Left cardiac atrium (tissue), 4 donors: ENCODE measurements at regions not wholly inside any gene's neighbourhood (a gene's known extent, or its start where the extent isn't known, plus 50 kb on each side); places are given as distances from the start of the nearest gene placed in this dataset.
"Not testable (repeated sequence)": the region's sequence is repeated elsewhere in the genome, so short reads cannot be mapped to it uniquely, and the experiment has no call there.

Experiments used
- ATAC-seq, 2 donors: fragments of 200-7000 bp; cut with Tn5 transposase; one replicate each; pipeline ENCODE4 v1.9.1; 2020; ENCODE audit warnings: mild to moderate bottlenecking in 2 of 2, moderate library complexity in 2 of 2
- DNase-seq: peaks from one replicate; pipeline ENCODE4 v3.0.0-alpha.2; 2020
- intact Hi-C, 2 donors: fragments of 100-400 bp; cut with DNase I; formaldehyde crosslinking; loops; one replicate each; pipeline versions ENCODE4 v1.14.1 to v1.15.1; 2022 to 2023
- donor health status: DM: no; HTN: yes; CAD: no.
- donor health status: DM: no; HTN: yes; CAD: no; lungs with severe emphysema.
- donor health status: DM: yes; HTN: yes; CAD: no.
- donor health status: Dilated cardiomyopathy.

GRCh38 chr5:143648696-143649095, 163.3 kb upstream of the HMHB1 start:
- DNase-seq: no peak
- intact Hi-C loops: loop anchor here in 1 of 2 donors (10.0 kb wide), 1 partner anchor 176 kb away; no protein-coding TSS in a partner anchor

DNA sequence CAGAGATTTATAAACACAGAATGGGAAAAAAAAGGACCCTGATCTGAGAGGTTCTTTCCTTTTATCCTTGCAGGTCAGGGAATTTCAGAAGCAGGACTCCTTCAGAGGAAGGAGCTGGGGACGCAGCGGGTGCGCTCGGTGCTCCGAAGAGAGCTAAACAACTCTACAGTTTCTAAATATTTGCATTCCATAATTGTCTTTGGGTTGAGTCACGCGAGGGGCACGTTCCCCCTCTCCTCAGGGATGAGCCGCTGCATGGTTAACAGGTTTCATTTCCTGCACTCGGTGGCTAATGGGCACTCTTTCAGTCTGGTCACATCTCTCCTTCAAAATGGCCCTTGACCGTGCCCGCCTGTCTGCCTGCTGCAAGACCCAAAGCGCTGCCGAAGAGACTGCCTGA, 165.0 kb upstream of the HMHB1 start:
- intact Hi-C loops: loop anchor here in 1 of 2 donors (10.0 kb wide), 1 partner anchor 178 kb away; no protein-coding TSS in a partner anchor
- ATAC-seq (no peak), DNase-seq (no peak)

More at GRCh38 chr5:143648696-143649095, 163.3 kb upstream of the HMHB1 start:
- no peak for ATAC-seq

GRCh38 chr5:143645356-143645755, 166.6 kb upstream of the HMHB1 start:
- ATAC-seq (no peak), DNase-seq (no peak)
- intact Hi-C loops: loop anchor here in 1 of 2 donors (10.0 kb wide), 1 partner anchor 179 kb away; no protein-coding TSS in a partner anchor

DNA sequence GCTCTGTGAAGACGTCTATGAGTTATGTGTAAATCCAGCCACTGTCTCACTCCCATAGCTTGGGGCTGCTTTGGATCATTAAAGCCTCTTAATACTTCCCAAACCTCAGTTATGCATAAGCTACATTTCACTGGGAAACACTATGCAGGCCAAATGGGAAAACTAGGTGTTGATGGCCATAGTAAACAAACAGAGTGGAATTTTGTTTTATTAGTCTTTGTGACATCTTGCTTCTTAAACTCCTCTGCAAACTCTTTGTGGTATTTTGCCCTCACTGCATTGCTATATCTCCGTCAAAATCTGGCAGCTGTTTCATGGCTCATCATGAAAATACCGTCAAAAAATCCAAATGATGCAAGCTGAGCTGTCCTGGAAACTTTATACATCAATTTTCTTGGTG, 167.2 kb upstream of the HMHB1 start:
- ATAC-seq (no peak), DNase-seq (no peak)
- intact Hi-C loops: loop anchor here in 1 of 2 donors (10.0 kb wide), 1 partner anchor 180 kb away; no protein-coding TSS in a partner anchor

DNA sequence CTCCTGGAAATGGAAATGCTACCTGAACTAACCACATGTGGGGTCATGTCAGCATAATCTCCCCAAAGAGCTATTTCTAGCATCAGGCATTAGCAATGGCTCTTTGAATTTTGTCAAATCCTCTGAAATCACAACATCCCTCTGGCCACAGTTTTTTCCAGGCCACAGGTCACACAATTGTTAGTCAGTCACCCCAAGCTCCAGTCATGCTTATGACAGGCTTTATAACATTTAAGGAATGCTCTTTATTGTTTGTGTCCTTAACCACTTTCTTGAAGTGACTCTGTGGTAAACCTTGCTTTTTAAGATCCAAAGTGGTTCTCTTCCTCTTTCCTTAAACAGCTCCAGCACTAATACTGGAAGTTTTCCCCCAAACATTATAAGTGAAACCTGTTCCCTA, 169.2 kb upstream of the HMHB1 start:
- intact Hi-C loops: loop anchor here in 1 of 2 donors (10.0 kb wide), 1 partner anchor 182 kb away; no protein-coding TSS in a partner anchor
- DNase-seq (no peak), ATAC-seq (no peak)

- intact Hi-C loops: loop anchor here in 1 of 2 donors (10.0 kb wide), 1 partner anchor 183 kb away; no protein-coding TSS in a partner anchor
- ATAC-seq: no peak
Measured at GRCh38 chr5:143641549-143642355, 170.2 kb upstream of the HMHB1 start.

DNA sequence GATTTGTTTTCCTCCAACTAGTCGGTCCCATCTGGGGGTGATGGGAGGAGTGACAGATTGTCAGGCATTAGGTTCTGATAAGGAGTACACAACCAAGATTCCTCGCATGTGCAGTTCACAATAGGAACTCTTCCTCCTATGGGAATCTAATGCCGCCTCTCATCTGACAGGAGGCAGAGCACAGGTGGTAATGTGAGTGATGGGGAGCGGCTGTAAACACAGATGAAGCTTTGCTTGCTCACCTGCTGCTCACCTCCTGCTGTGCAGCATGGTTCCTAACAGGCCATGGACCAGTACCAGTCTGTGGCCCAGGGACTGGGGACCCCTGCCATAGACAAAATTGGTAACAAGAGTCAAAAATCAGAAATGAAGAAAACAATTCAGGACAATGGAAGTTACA, 173.3 kb upstream of the HMHB1 start:
- DNase-seq (no peak), ATAC-seq (no peak)
- intact Hi-C loops: no loop called here

More at GRCh38 chr5:143641549-143642355, 170.2 kb upstream of the HMHB1 start:
- DNase-seq: no peak

GRCh38 chr5:143636931-143637528, 174.9 kb upstream of the HMHB1 start:
- intact Hi-C loops: no loop called here
- DNase-seq: no peak
- ATAC-seq: no peak

DNA sequence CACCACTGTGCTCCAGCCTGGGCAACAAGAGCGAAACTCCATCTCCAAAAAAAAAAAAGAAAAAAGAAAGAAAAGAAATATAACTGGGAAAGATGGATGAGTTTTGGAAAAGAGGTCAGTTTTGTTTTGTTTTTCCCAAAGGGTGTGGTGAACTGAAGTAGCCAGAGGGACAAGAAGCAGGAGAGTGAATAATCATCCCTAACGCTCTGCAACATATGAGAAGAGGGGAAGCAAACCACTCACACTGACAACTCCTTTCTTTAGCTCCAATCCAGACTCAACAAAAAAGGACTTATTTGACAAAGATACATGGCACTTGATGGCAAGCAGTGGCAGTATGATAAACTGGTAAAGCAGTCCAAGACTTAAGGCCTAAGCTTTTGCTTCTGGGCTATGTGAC, 176.1 kb upstream of the HMHB1 start:
- DNase-seq (no peak), ATAC-seq (peak in 1 of 2 donors; percentile 30)
- intact Hi-C loops: no loop called here

GRCh38 chr5:143635146-143635752, 176.7 kb upstream of the HMHB1 start:
- DNase-seq (no peak), ATAC-seq (peak; percentile 34 to 82)
- intact Hi-C loops: no loop called here

DNA sequence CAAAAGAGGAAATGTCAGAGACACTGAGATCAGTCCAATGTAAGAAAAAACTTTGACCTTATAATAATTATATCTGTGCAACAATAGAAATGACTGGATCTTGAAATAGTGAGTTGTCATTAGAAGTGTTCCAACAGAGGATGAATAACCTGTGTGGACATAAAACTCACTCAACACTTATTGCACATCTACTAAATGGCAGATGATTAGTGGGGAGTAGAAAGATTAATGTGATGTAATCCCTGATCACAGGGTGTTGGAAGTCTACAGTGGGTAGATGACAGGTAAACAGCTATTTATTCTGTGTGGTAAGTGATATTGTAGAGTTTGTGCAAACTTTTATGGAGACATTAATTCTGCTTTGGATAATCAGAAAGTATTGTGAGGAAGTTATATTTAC, 177.3 kb upstream of the HMHB1 start:
- ATAC-seq: no peak
- intact Hi-C loops: no loop called here

GRCh38 chr5:143629871-143630659, 181.9 kb upstream of the HMHB1 start:
- peak in 1 of 2 donors; percentile 43 for ATAC-seq
- DNase-seq: no peak
- intact Hi-C loops: no loop called here

More for the DNA sequence above, 177.3 kb upstream of the HMHB1 start:
- no peak for DNase-seq

DNA sequence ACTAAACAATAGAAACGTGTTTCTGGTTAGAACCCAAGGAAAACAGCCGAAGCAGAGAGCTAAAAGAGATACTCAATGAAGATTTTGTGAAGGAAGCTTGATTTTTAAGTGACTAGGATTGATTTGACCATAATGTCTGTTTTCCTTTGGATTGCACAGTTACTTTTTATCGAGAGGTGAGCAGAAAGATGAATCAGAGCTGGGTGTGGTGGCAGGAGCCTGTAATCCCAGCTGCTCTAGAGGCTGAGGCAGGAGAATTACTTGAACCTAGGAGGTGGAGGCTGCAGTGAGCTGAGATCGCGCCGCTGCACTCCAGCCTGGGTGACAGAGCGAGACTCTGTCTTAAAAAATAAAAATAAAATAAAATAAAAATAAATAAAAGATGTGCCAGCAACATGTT, 186.9 kb upstream of the HMHB1 start:
- DNase-seq, intact Hi-C loops, ATAC-seq: not testable (repeated sequence)

GRCh38 chr5:143624465-143624864, 187.5 kb upstream of the HMHB1 start:
- intact Hi-C loops: no loop called here
- ATAC-seq (no peak), DNase-seq (no peak)

DNA sequence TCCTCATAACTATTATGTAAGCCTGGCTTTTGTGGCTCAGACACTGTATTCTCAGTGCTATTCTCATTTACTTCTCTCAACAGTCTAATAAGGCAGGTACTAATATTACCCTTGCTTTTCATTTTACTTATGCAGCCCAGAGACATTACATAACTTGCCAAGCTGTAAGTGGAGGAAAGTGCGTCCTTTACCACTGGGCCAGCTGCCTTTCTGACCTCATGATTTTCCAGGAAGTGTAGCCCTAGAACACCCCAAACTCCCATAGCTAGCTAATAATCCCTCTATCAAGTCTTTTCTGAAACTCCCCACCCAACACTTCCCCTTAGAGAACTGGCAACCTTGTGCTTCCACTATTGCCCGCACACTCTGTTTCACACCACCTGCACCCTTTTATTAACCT, 192.9 kb upstream of the HMHB1 start:
- intact Hi-C loops: no loop called here
- peak in 1 of 2 donors; percentile 50 for ATAC-seq

DNA sequence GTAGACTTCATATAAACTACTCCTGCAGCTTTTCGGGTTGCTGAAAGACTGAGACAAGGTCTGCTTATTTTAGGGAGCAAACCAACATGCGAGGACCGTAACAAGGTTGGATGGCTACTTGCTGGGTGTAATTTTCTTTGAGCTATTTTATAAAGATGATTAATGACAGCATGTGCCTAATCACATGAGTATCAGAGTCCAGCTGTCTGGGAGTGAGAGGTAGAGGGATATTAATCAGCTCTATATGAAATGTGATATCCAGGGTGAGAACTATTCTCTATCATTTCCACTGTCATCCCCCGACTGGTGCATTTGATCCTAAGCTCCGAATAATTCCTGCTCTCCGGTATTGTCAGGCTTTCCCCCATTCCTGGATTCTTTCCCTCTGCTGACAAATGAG, 193.8 kb upstream of the HMHB1 start:
- no peak for DNase-seq
- no peak for ATAC-seq
- intact Hi-C loops: no loop called here

More for the DNA sequence above, 192.9 kb upstream of the HMHB1 start:
- DNase-seq: no peak

DNA sequence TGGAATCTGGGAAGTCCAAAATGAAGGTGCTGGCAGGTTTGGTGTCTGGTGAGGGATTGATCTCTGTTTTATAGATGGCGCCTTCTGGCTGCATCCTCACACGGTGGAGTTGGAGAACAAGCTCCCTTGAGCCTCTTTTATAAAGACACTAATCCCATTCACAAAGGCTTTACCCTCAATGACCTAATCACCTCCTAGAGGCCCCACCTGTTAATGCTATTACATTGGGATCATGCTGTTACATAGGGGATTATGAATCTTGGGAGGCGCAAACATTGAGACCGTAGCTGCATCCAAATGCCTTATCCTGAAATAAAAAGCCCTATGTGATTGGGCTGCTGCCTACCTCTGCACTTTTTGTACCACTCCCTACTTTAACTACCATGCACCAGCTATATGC, 197.1 kb upstream of the HMHB1 start:
- DNase-seq (no peak), ATAC-seq (no peak)
- intact Hi-C loops: no loop called here

DNA sequence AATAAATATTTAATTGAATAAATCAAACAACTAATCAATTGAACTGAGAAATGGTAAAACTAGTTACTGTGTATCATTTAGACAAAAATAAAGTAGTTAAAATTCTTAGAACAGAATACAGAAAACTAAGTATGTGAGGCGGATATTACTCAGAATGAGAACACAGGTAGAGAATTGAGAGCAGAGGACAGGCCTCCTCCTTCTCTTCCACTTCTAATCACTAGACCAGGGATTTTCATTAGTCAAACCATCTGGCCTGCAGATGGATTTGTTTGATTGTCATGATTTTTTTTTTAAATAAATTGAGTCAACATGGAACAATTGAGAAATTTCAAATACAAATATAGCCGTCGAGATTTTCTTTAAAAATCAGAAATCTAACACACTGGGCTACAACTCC, 198.6 kb upstream of the HMHB1 start:
- ATAC-seq (no peak), DNase-seq (no peak)
- intact Hi-C loops: no loop called here

GRCh38 chr5:143610946-143611345, 201.0 kb upstream of the HMHB1 start:
- intact Hi-C loops: no loop called here
- no peak for DNase-seq
- no peak for ATAC-seq
